Lower leg skin (tissue), 4 donors: ENCODE measurements at regions not wholly inside any gene's neighbourhood (a gene's known extent, or its start where the extent isn't known, plus 50 kb on each side); places are given as distances from the start of the nearest gene placed in this dataset.

ENCODE experiments used
- DNase-seq, 2 donors: peaks; one replicate each; pipeline ENCODE4 v3.0.0-alpha.2; 2019; ENCODE audit warnings: low spot score in 2 of 2
- H3K4me3 ChIP-seq: fragments of 200-600 bp; sonication (generic); 2 replicates; pipeline ENCODE4 v1.5.1; 2017; ENCODE audit warnings: mild to moderate bottlenecking, low read depth; ENCODE audit not compliant: poor library complexity, severe bottlenecking
- POLR2A ChIP-seq, 2 donors: fragments of 450-650 bp; IDR thresholded peaks; one replicate each; pipeline ENCODE4 v1.6.1; 2016 to 2017; ENCODE audit warnings: antibody characterized with exemption in 2 of 2, mild to moderate bottlenecking in 1 of 2, moderate library complexity in 1 of 2
- WGBS, 2 donors: methylation state at CpG; one replicate each; pipeline ENCODE4 v1.1.5; 2018; 5-methylcytosine and 5-hydroxymethylcytosine counted together
- intact Hi-C: fragments of 100-400 bp; cut with DNase I; formaldehyde crosslinking; loops from one replicate; pipeline ENCODE4 v1.15.0; 2023; ENCODE audit warnings: low total_unique reads
- TF ChIP-seq, protein P1 (sequence below), 3 donors: fragments of 450-650 bp; IDR thresholded peaks; one replicate each; pipeline ENCODE4 v1.5.1; 2016; ENCODE audit warnings: antibody characterized with exemption in 3 of 3, mild to moderate bottlenecking in 3 of 3, moderate library complexity in 2 of 3

DNA sequence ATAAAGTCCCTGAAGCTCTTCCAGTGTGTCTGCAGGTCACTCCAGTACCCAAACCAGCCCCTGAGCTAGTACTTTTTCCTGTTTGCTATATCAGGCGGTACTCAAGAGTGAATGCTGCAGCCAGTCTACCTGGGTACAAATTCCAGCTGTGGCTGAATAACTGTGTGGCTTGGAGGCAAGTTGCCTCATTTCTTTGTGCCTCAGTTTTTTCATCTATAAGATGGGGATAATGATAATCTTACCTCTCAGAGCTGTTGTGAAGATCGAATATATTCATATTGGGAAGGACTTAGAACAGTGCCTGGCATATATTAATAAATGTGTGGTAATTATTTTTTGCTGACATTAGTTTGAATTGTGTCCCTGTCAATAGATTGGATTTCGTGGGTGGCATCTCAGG lies 191.2 kb downstream of the WDR11 start:
- 72 to 84% methylated on average over 3 of the region's 3 CpGs for WGBS, 2 donors

DNA sequence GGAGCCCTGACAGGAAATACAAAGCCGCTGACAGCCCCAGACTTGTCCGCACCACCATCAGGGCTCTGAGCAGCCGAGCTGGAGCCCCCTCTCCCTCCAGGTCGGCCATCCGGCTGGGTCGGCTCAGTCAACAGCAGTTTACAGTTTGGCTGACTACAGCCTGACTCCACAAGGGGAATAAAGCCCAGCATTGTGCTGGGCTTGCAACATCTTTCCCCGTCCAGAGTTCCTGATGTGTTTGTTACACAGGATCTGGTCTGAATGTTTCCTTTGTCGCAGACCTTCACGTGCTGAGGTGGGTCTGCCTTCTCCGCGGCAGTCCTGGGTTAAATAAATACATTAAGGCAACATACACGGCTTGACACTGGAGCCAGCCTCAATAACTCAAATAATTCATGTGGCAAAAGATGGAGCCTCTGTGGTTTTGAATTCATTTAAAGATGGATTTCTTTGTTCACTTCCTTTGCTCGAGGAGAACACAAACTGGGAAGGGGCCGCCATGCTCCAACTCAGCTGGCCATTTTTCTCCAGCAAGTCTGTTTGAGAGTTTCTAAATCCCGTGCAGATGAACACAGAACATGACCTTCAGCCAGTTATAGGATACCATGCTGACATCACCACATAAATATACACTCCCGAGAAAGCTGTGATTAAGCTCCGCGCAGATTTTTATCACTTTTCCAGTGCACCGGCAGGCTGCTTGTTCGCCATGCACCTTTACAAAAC lies 192.1 kb downstream of the WDR11 start:
- no peak for DNase-seq
- 67 to 80% methylated on average over 20 of the region's 20 CpGs for WGBS, 2 donors
- intact Hi-C loops: no loop called here
- H3K4me3 ChIP-seq: no peak overlapping the region
- TF ChIP-seq, protein P1, sequence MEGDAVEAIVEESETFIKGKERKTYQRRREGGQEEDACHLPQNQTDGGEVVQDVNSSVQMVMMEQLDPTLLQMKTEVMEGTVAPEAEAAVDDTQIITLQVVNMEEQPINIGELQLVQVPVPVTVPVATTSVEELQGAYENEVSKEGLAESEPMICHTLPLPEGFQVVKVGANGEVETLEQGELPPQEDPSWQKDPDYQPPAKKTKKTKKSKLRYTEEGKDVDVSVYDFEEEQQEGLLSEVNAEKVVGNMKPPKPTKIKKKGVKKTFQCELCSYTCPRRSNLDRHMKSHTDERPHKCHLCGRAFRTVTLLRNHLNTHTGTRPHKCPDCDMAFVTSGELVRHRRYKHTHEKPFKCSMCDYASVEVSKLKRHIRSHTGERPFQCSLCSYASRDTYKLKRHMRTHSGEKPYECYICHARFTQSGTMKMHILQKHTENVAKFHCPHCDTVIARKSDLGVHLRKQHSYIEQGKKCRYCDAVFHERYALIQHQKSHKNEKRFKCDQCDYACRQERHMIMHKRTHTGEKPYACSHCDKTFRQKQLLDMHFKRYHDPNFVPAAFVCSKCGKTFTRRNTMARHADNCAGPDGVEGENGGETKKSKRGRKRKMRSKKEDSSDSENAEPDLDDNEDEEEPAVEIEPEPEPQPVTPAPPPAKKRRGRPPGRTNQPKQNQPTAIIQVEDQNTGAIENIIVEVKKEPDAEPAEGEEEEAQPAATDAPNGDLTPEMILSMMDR (IDR thresholded peaks at IDR 0.05): no peak
- no peak for TF ChIP-seq POLR2A (IDR thresholded peaks at IDR 0.05)

More for the DNA sequence above, 191.2 kb downstream of the WDR11 start:
- H3K4me3 ChIP-seq: no peak overlapping the region
- DNase-seq: no peak
- TF ChIP-seq POLR2A (IDR thresholded peaks at IDR 0.05): no peak
- TF ChIP-seq, protein P1 (IDR thresholded peaks at IDR 0.05): no peak
- intact Hi-C loops: no loop called here

DNA sequence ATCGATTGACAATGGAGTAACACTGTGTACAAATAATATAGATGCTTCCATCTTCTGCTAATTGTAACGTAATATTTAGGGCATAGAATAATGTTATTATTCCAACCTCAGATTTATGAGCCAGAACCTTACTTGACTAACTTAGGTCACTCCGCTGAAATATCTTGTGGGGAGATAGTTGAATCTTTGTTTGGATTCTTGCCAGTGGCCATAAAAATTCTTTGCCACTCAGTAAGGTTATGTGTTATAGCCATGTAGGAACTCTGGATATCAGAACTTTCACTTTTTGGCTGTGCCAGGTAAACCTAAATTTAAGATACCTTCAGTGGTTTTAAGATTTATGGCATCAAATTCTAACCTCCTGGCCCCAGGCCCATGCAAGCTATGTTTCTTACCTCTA lies 197.6 kb downstream of the WDR11 start:
- no peak for DNase-seq
- no peak for TF ChIP-seq POLR2A (IDR thresholded peaks at IDR 0.05)
- TF ChIP-seq, protein P1 (IDR thresholded peaks at IDR 0.05): no peak
- intact Hi-C loops: no loop called here
- H3K4me3 ChIP-seq: no peak overlapping the region
- WGBS, 2 donors: 81 to 87% methylated on average over 3 of the region's 3 CpGs

DNA sequence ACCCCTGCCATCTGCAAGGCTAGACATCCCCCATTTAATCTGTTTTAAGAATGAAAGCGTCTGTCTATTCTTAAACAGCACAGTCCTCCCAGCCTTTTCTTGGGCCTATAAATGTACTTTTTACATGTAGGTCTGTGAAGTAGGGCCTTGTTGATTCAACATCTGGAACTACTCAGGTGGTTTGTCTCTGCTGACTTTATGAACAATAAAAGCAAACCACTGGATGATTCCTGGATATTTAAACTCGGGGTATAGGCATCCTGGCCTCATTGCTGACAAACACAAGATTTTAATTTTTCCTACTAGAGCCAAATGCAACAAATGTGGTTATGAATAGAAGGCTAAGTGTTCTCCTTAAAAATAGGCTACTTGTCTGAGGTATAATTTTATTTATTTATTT lies 198.3 kb downstream of the WDR11 start:
- intact Hi-C loops: no loop called here
- TF ChIP-seq, protein P1 (IDR thresholded peaks at IDR 0.05): no peak
- TF ChIP-seq POLR2A (IDR thresholded peaks at IDR 0.05): no peak
- WGBS, 2 donors: 69 to 83% methylated on average over 2 of the region's 2 CpGs
- DNase-seq: no peak
- no peak overlapping the region for H3K4me3 ChIP-seq

DNA sequence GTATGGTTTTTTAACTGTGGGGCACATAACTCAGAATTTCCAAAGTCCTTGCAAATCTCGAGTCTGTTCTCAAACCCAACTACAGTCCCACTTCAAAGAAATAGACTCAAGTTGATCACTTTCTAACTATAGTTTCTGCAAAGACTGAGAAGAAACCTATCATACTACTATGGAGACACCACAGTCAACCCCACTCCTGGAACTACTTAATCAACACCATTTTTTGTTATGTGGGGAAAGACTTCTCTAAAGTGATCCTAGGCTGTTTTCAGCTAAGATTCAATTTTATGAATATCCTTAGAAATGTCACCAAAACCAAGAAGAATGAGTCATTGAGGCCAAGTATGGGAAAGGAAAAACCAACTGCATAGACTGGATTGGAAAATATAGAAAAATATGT lies 198.8 kb downstream of the WDR11 start:
- H3K4me3 ChIP-seq: no peak overlapping the region
- DNase-seq: no peak
- WGBS, 2 donors: 71 to 81% methylated on average over 1 of the region's 1 CpG
- TF ChIP-seq, protein P1 (IDR thresholded peaks at IDR 0.05): no peak
- no peak for TF ChIP-seq POLR2A (IDR thresholded peaks at IDR 0.05)
- intact Hi-C loops: no loop called here

DNA sequence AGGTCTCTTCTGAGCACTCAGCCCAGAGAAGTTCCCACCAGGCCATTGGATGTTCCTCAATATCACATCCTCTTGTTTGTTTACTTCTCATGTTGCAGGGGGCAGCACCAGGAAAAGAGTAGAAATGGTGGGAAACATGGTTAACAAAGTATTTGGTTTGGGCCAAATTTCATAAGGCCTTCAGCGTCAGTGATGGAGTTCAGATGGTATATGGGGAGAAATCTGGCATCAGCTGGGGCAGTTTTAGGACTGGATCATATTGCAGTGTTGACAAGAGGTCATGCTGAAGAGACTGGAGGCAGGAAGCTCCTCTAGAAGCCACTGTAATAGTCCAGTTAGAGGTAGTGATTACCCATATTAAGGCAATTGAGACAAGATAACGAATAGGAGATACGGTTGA lies 200.0 kb downstream of the WDR11 start:
- DNase-seq: no peak
- no peak for TF ChIP-seq POLR2A (IDR thresholded peaks at IDR 0.05)
- TF ChIP-seq, protein P1 (IDR thresholded peaks at IDR 0.05): no peak
- intact Hi-C loops: no loop called here
- WGBS, 2 donors: 94 to 95% methylated on average over 3 of the region's 3 CpGs
- H3K4me3 ChIP-seq: no peak overlapping the region
